GM12878 (cell line): ENCODE measurements at regions not wholly inside any gene's neighbourhood (a gene's known extent, or its start where the extent isn't known, plus 50 kb on each side); places are given as distances from the start of the nearest gene placed in this dataset.

Experiments
- ATAC-seq: fragments of 200-7000 bp; cut with Tn5 transposase; 3 replicates; pipeline ENCODE4 v1.9.1; 2020; ENCODE audit warnings: mild to moderate bottlenecking, moderate library complexity
- BruUV-seq: library from RNA; stranded (reverse); fragments of 400-500 nt; replicated peaks from 2 replicates; lab custom pipeline; 2021; lab: Mats Ljungman, UMichigan
- CTCF ChIA-PET: fragments of 300-600 bp; sonication (Branson Sonifier 250); formaldehyde crosslinking; extraction: SDS; loops from one replicate; lab custom pipeline; 2021; ENCODE audit warnings: inconsistent platforms; lab: Yijun Ruan, JAX
- POLR2A ChIA-PET: fragments of 350-600 bp; formaldehyde crosslinking; extraction: SDS; loops from one replicate; lab custom pipeline; 2021; ENCODE audit warnings: inconsistent platforms; lab: Charles Lee
- RAD21 ChIA-PET: fragments of 300-600 bp; sonication (Branson Sonifier 250); formaldehyde crosslinking; loops from one replicate; lab custom pipeline; 2023; ENCODE audit warnings: antibody characterized with exemption; ENCODE audit not compliant: unreplicated experiment; lab: Charles Lee
- SMC1A ChIA-PET: fragments of 300-600 bp; sonication (Branson Sonifier 250); formaldehyde crosslinking; loops from one replicate; lab custom pipeline; 2023; ENCODE audit not compliant: unreplicated experiment, uncharacterized antibody; lab: Charles Lee
- DNase-seq: peaks from one replicate; pipeline ENCODE4 v3.0.0-alpha.2; 2011; ENCODE audit warnings: low read depth, low spot score
- FAIRE-seq: peaks from 3 replicates; lab custom pipeline; 2011; peaks lifted over from hg19 to GRCh38; lab: Jason Lieb, UNC
- H2AFZ ChIP-seq: 2 replicates; pipeline ENCODE4 v1.6.0; 2011; ENCODE audit warnings: low read depth, low read length, control low read depth; ENCODE audit not compliant: control insufficient read depth
- H3K27ac ChIP-seq: 2 replicates; pipeline ENCODE4 v1.5.1; 2011; ENCODE audit warnings: control low read depth; ENCODE audit not compliant: control insufficient read depth, insufficient read depth
- H3K27me3 ChIP-seq, 2 experiments: replicated peaks in 1 of 2; 2 replicates each; pipeline versions ENCODE4 v1.6.0 to v1.6.1; 2011; ENCODE audit warnings: low read length in 1 of 2; ENCODE audit not compliant: control insufficient read depth in 2 of 2, insufficient read depth in 2 of 2
- H3K36me3 ChIP-seq, 2 experiments: 2 replicates each; pipeline ENCODE4 v1.5.1; 2011; ENCODE audit warnings: low read length in 1 of 2; ENCODE audit not compliant: control insufficient read depth in 2 of 2, insufficient read depth in 2 of 2
- H3K4me1 ChIP-seq: 2 replicates; pipeline ENCODE4 v1.6.1; 2011; ENCODE audit warnings: mild to moderate bottlenecking, low read length, moderate library complexity, mixed read lengths; ENCODE audit not compliant: control insufficient read depth, insufficient read depth
- H3K4me2 ChIP-seq: 2 replicates; pipeline ENCODE4 v1.6.0; 2011; ENCODE audit warnings: control low read depth; ENCODE audit not compliant: control insufficient read depth, insufficient read depth
- H3K4me3 ChIP-seq: fragments of 200-600 bp; sonication (generic); 2 replicates; pipeline ENCODE4 v1.5.1; 2016
- H3K79me2 ChIP-seq: 2 replicates; pipeline ENCODE4 v1.6.0; 2011; ENCODE audit warnings: low read length; ENCODE audit not compliant: control insufficient read depth, insufficient read depth
- H3K9ac ChIP-seq: 2 replicates; pipeline ENCODE4 v1.8.0; 2011; ENCODE audit warnings: low read length, control low read depth, mixed read lengths; ENCODE audit not compliant: control insufficient read depth, insufficient read depth
- H3K9me3 ChIP-seq: replicated peaks from 3 replicates; pipeline ENCODE4 v1.5.1; 2011; ENCODE audit warnings: mild to moderate bottlenecking, low read length; ENCODE audit not compliant: control insufficient read depth, insufficient read depth
- H4K20me1 ChIP-seq: 2 replicates; pipeline ENCODE4 v1.6.0; 2011; ENCODE audit not compliant: control insufficient read depth, insufficient read depth
- CBX5 ChIP-seq: sonication (generic); IDR thresholded peaks from 2 replicates; pipeline ENCODE4 v1.6.1; 2016; ENCODE audit warnings: low read depth, moderate library complexity, mild to moderate bottlenecking, inconsistent platforms
- DPF2 ChIP-seq: fragments of 450-650 bp; IDR thresholded peaks from 2 replicates; pipeline ENCODE4 v1.6.1; 2017; ENCODE audit warnings: mild to moderate bottlenecking
- E2F4 ChIP-seq: IDR thresholded peaks from 2 replicates; pipeline ENCODE4 v1.6.1; 2012; ENCODE audit warnings: low read depth, low read length, improper control_type of control experiment
- JUND ChIP-seq: IDR thresholded peaks from 2 replicates; pipeline ENCODE4 v1.6.1; 2012; ENCODE audit warnings: low read depth, mild to moderate bottlenecking, low read length, improper control_type of control experiment, moderate library complexity
- NFXL1 ChIP-seq: fragments of 450-650 bp; IDR thresholded peaks from 2 replicates; pipeline ENCODE4 v1.6.1; 2017; ENCODE audit warnings: antibody characterized with exemption, mild to moderate bottlenecking, borderline replicate concordance
- NR2C2 ChIP-seq: IDR thresholded peaks from 2 replicates; pipeline ENCODE4 v1.6.1; 2011; ENCODE audit warnings: borderline replicate concordance, low read depth; ENCODE audit not compliant: control insufficient read depth, insufficient read length
- PML ChIP-seq: IDR thresholded peaks from 2 replicates; pipeline ENCODE4 v1.6.1; 2012; ENCODE audit warnings: low read length, inconsistent platforms
- RAD21 ChIP-seq: IDR thresholded peaks from 2 replicates; pipeline ENCODE4 v1.6.1; 2011; ENCODE audit warnings: mild to moderate bottlenecking, low read depth, low read length, moderate library complexity; ENCODE audit not compliant: insufficient read depth
- RFX5 ChIP-seq: IDR thresholded peaks from 2 replicates; pipeline ENCODE4 v1.6.1; 2011; ENCODE audit warnings: low read depth, low read length, improper control_type of control experiment
- RUNX3 ChIP-seq: IDR thresholded peaks from 2 replicates; pipeline ENCODE4 v1.6.1; 2012; ENCODE audit warnings: low read length, inconsistent platforms
- TCF3 ChIP-seq: IDR thresholded peaks from 2 replicates; pipeline ENCODE4 v1.6.1; 2012; ENCODE audit warnings: low read depth, mild to moderate bottlenecking, low read length, borderline replicate concordance; ENCODE audit not compliant: insufficient read depth
- WGBS: methylation state at CpG from one replicate; pipeline ENCODE4 v1.1.6; 2016; ENCODE audit warnings: low lambda C conversion rate; ENCODE audit not compliant: insufficient replicate concordance, insufficient coverage; ENCODE audit errors: missing lambda C conversion rate; 5-methylcytosine and 5-hydroxymethylcytosine counted together
- in situ Hi-C: fragments of 300-500 bp; cut with MboI; formaldehyde crosslinking; loops from 9 replicates; pipeline ENCODE4 v1.14.3; 2018; ENCODE audit warnings: mixed read lengths
- intact Hi-C: fragments of 100-400 bp; cut with micrococcal nuclease; formaldehyde crosslinking; loops from one replicate; pipeline ENCODE4 v1.14.2; 2022; ENCODE audit not compliant: unreplicated experiment

GRCh38 chr4:23697001-23697528, 192.8 kb downstream of the PPARGC1A start (continued):
- TF ChIP-seq E2F4 (no peak), RFX5 (no peak)

GRCh38 chr4:23686169-23686897, 203.5 kb downstream of the PPARGC1A start:
- 75% methylated on average over 3 of the region's 3 CpGs for WGBS
- in situ Hi-C loops = no loop called here
- ChIA-PET POLR2A (no interaction called here), CTCF (no interaction called here), SMC1A (no interaction called here), RAD21 (no interaction called here)
- Histone ChIP-seq H3K9ac (no peak overlapping the region), H3K9me3 (no peaks in the 10 kb centered on the region), H3K79me2 (no peaks in the 10 kb centered on the region), H3K4me3 (no peak overlapping the region), H3K27me3 (no peaks in the 10 kb centered on the region), H4K20me1 (no peaks in the 10 kb centered on the region), H3K4me1 (no peaks in the 10 kb centered on the region), H3K27ac (no peak overlapping the region), H3K36me3 (no peaks in the 10 kb centered on the region), H2AFZ (no peak overlapping the region), H3K4me2 (no peak overlapping the region)
- intact Hi-C loops = no loop called here
- TF ChIP-seq JUND = no peak
- TF ChIP-seq TCF3 = no peak
- no peak for TF ChIP-seq CBX5
- TF ChIP-seq RUNX3 = no peak
- TF ChIP-seq DPF2 = no peak
- no peak for TF ChIP-seq RAD21
- TF ChIP-seq NFXL1 = no peak
- no peak for TF ChIP-seq PML
- no peak for TF ChIP-seq NR2C2
- no peak for ATAC-seq
- no TSS peak for BruUV-seq
- no peak for DNase-seq
- FAIRE-seq = no peak
